ENCODE measurements at regions not wholly inside any gene's neighbourhood (a gene's known extent, or its start where the extent isn't known, plus 50 kb on each side); places are given as distances from the start of the nearest gene placed in this dataset.

DNA sequence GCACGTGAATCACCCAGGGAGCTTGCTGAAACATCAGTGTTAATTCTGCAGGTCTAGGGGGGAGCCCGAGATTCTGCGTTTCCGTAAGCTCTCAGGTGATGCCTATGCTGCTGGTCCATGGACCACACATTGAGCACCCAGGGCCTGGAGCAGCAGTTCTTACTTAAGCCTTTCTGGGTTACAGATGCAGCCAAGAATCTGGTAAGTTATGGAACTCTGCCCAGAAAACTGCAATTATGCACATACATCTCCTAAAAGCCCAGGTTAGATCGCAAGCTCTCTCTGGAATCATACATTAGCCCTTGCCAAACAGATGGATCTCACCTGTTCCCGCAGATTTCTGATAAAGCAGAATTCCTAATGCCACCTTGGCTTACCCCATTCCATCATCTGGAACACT, 265.9 kb upstream of the SALL1 start:
- Mint-ChIP-seq H3K9me3 (ENCODE audit: unreplicated experiment) (peaks cover 3% of the 10 kb centered on the region), H3K27me3 (ENCODE audit: unreplicated experiment) (no peaks in the 10 kb centered on the region), H3K36me3 (ENCODE audit: unreplicated experiment) (no peaks in the 10 kb centered on the region), H3K27ac (ENCODE audit: unreplicated experiment) (no peak overlapping the region), H3K4me3 (ENCODE audit: unreplicated experiment) (no peak overlapping the region), H3K4me1 (ENCODE audit: low read depth, unreplicated experiment) (peaks cover 4% of the 10 kb centered on the region)
- no peak for DNase-seq
- TF ChIP-seq, protein P1, sequence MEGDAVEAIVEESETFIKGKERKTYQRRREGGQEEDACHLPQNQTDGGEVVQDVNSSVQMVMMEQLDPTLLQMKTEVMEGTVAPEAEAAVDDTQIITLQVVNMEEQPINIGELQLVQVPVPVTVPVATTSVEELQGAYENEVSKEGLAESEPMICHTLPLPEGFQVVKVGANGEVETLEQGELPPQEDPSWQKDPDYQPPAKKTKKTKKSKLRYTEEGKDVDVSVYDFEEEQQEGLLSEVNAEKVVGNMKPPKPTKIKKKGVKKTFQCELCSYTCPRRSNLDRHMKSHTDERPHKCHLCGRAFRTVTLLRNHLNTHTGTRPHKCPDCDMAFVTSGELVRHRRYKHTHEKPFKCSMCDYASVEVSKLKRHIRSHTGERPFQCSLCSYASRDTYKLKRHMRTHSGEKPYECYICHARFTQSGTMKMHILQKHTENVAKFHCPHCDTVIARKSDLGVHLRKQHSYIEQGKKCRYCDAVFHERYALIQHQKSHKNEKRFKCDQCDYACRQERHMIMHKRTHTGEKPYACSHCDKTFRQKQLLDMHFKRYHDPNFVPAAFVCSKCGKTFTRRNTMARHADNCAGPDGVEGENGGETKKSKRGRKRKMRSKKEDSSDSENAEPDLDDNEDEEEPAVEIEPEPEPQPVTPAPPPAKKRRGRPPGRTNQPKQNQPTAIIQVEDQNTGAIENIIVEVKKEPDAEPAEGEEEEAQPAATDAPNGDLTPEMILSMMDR (IDR thresholded peaks at IDR 0.05; ENCODE audit: partially characterized antibody, unreplicated experiment), result no peak

DNA sequence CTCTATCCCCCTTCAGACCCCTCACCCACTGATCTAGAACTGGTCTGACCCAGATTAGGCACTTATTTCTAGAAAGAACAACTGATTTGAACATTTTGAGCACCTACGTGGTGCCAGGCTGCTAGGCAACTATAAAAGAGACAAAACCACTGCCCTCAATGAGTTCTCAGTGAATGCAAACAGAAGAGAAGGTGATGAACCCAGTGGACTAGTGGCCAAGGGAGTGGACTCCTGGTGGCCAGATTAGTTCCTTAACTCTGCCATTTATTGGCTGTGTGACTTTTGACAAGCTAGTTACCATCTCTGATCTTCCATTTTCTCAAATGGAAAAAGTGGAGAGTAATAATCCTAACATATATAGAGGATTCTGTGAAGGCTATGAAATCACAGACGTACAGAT, 259.1 kb upstream of the SALL1 start:
- no peaks in the 10 kb centered on the region for H3K27me3 Mint-ChIP-seq (ENCODE audit: unreplicated experiment)
- no peak for DNase-seq
- H3K36me3 Mint-ChIP-seq (ENCODE audit: unreplicated experiment), result no peaks in the 10 kb centered on the region
- TF ChIP-seq, protein P1 (IDR thresholded peaks at IDR 0.05; ENCODE audit: partially characterized antibody, unreplicated experiment), result no peak
- H3K9me3 Mint-ChIP-seq (ENCODE audit: unreplicated experiment), result peaks cover 3% of the 10 kb centered on the region
- no peak overlapping the region for H3K27ac Mint-ChIP-seq (ENCODE audit: unreplicated experiment)
- H3K4me1 Mint-ChIP-seq (ENCODE audit: low read depth, unreplicated experiment), result peaks cover 17% of the 10 kb centered on the region
- H3K4me3 Mint-ChIP-seq (ENCODE audit: unreplicated experiment), result no peak overlapping the region

DNA sequence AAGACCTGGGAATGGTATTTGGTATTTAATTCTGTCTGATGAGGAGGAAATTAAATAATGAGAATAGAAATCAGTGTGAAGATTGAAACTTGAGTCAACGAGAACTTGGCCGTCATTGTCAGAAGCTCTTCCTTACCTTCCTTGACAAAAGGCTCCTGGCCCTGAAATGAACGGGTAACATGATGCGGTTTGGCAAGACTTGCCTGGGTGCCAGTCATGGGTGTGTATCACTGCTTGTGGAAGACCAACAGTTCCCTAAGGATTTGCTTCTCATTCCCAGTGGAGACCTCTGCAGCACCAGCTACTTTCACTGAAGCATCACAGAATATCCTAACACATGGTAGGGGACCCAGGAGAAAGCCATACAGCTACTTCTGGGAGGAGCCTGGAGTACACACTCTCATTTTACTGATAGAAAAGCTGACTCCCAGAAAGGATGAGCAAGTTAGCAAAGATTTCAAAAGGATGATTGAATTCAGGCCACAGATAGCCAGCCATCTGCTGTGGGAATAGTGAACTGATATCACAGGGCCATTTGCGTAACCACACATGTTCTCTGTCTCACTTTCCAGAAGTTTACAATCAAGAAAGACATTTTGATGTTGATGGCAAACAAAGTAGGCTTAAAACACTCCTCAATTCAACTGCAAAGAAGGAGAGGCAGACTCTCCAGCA, 258.1 kb upstream of the SALL1 start:
- peaks cover 3% of the 10 kb centered on the region for H3K9me3 Mint-ChIP-seq (ENCODE audit: unreplicated experiment)
- no peaks in the 10 kb centered on the region for H3K36me3 Mint-ChIP-seq (ENCODE audit: unreplicated experiment)
- H3K4me1 Mint-ChIP-seq (ENCODE audit: low read depth, unreplicated experiment), result peaks cover 17% of the 10 kb centered on the region
- H3K27me3 Mint-ChIP-seq (ENCODE audit: unreplicated experiment), result no peaks in the 10 kb centered on the region
- DNase-seq, result no peak
- TF ChIP-seq, protein P1 (IDR thresholded peaks at IDR 0.05; ENCODE audit: partially characterized antibody, unreplicated experiment), result no peak
- H3K27ac Mint-ChIP-seq (ENCODE audit: unreplicated experiment), result no peak overlapping the region
- no peak overlapping the region for H3K4me3 Mint-ChIP-seq (ENCODE audit: unreplicated experiment)

DNA sequence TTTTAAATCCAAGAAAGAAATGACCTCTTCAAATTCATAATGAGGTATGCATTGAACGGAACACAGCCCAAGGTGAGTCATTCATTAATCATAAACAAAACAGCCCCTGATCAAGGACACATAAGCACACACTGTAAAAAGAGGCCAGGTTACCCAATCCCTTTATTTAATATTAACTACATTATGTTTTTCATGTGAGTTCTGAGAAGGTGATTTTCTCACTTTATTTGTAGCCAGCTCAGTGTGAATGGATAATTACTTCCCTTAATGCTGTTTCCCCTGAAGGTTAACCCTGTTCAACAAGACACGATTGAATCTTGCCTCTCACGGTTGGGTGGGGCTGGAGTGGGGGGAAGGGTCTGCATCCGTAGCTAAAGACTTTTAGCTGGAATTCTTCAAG, 257.3 kb upstream of the SALL1 start:
- H3K36me3 Mint-ChIP-seq (ENCODE audit: unreplicated experiment), result no peaks in the 10 kb centered on the region
- H3K9me3 Mint-ChIP-seq (ENCODE audit: unreplicated experiment), result peaks cover 3% of the 10 kb centered on the region
- H3K4me3 Mint-ChIP-seq (ENCODE audit: unreplicated experiment), result no peak overlapping the region
- TF ChIP-seq, protein P1 (IDR thresholded peaks at IDR 0.05; ENCODE audit: partially characterized antibody, unreplicated experiment), result no peak
- no peak overlapping the region for H3K27ac Mint-ChIP-seq (ENCODE audit: unreplicated experiment)
- H3K27me3 Mint-ChIP-seq (ENCODE audit: unreplicated experiment), result no peaks in the 10 kb centered on the region
- DNase-seq, result no peak
- H3K4me1 Mint-ChIP-seq (ENCODE audit: low read depth, unreplicated experiment), result peaks cover 17% of the 10 kb centered on the region

DNA sequence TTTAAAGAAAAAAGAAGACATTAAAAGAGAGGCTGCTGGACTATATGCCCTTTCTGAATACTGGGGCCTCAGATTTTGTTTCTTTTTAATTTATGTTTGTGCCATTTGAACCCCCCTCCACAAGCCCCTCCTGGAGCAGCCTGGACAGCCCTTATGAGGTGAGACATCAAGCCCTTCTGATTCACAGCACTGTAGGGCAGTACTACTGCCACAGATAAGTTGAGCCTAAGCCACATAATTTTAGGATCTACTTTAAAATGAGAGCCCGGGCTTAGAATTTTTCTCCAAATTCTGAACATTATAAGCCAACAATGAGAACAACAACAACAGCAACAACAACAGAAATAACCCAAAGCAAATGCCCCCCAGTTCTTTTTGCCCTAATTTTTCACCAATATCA, 256.9 kb upstream of the SALL1 start:
- Mint-ChIP-seq H3K27me3 (ENCODE audit: unreplicated experiment) (no peaks in the 10 kb centered on the region), H3K9me3 (ENCODE audit: unreplicated experiment) (peaks cover 1% of the 10 kb centered on the region), H3K4me1 (ENCODE audit: low read depth, unreplicated experiment) (peaks cover 16% of the 10 kb centered on the region), H3K27ac (ENCODE audit: unreplicated experiment) (no peak overlapping the region), H3K36me3 (ENCODE audit: unreplicated experiment) (no peaks in the 10 kb centered on the region), H3K4me3 (ENCODE audit: unreplicated experiment) (no peak overlapping the region)
- no peak for DNase-seq
- TF ChIP-seq, protein P1 (IDR thresholded peaks at IDR 0.05; ENCODE audit: partially characterized antibody, unreplicated experiment), result no peak

All from glutamatergic neuron (in vitro differentiated cells).